ENCODE measurements at regions not wholly inside any gene's neighbourhood (a gene's known extent, or its start where the extent isn't known, plus 50 kb on each side); places are given as distances from the start of the nearest gene placed in this dataset.
"Not testable (repeated sequence)": the region's sequence is repeated elsewhere in the genome, so short reads cannot be mapped to it uniquely, and the experiment has no call there.

DNA sequence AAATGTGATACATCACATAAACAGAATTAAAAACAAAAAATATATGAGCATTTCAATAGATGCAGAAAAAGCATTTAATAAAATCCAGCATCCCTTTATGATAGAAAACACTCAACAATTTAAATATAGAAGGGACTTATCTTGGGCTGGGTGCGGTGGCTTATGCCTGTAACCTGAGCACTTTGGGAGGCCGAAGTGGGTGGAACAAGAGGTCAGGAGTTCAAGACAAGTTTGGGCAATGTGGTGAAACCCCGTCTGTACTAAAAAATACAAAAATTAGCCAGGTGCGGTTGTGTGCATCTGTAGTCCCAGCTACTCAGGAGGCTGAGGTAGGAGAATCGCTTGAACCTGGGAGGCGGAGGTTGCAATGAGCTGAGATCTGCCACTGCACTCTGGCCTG is 409.1 kb downstream of the ICE1 start:
- not testable (repeated sequence) for DNase-seq

DNA sequence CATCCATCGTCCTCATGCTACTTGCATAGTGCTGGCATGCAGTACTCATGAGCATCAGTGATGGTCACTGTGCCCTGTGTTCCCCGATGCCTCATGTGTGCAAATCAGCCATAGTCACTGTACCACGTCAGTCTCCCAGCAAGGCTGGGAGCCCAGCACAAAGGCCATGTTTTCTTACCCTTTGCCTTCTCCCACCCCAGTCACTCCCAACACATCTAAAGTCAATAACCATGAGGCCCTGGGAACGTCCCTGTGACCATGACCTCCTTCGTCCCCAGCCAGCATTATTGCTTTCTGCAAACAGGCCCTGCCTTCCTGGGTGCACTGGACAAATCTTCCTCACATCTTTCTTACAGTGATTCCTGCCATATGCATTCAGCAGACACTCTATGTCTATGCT is 406.1 kb downstream of the ICE1 start:
- no peak for DNase-seq

DNA sequence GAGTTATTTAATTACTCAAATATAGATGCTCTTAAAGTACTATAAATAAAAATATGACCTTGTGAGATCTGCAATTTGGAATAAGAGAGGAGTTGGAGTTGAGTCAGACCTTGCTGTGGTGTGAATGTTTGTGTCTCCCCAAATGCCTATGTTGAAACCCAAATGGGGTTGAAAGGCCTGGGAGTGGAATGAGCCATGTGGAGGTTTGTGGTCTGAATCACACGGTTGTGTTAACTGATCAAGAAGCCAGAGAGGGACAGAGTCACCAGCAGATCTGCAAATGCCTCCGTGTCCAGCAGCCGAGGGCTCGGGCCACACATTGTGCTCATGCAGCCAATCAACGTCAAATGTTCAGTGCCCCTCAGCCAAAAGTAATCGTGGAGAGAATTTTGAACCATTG is 404.4 kb downstream of the ICE1 start:
- DNase-seq: no peak

DNA sequence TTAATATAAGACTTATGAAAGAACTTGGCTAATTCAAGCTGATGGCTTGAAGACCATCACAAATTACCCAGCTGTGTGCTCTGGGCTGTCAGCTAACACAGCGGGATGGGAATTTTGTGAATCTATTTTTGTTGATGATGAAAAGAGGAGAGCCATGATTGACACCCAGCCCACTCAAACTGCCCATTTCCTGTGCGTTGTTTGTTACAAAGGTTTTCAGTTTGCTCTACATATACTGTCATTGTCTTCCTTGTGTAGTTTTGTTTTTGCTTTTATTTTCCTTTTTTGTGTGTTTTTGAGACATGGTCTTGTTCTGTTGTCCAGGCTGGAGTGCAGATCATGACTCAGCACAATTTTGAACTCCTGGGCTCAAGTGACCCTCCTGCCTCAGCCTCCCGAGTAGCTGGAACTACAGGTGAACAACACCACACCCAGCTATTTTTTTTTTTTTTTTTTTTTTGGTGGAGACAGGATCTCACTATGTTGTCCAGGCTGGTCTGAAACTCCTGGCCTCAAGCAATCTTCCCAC is 400.3 kb downstream of the ICE1 start:
- no peak for DNase-seq

DNA sequence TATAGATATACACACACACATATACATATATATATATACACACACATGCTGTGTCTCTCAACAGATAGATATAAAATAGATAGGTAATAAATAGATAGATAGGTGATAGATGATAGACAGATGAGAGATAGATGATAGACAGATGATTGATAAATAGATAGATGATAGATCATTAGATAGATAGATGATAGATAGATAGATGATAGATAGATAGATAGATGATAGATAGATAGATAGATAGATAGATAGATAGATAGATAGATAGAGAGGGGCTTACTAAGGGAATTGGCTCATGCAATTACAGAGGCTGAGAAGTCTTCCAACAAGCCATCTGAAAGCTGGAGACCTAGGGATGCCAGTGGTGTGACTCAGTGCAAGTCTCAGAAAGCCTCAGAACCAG is 394.5 kb downstream of the ICE1 start:
- DNase-seq: no peak

DNA sequence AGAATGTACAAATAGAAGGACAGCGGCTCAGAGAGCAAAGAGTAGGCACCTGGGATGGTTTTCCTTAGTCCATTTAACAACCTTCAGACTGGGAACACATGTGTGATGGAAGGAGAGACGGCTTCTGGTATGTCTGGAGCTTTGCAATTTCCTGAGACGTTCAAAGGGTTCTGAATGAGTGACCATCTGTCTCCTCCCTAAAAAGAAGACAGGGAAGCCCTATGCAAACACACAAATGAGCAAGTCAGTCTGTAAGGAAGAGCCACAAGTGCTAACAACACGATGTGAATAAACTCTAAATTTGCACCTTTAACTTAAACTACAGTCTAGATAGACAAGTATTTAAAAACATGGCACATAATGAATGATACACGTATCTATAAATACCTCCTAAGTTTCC is 391.0 kb downstream of the ICE1 start:
- DNase-seq: no peak

DNA sequence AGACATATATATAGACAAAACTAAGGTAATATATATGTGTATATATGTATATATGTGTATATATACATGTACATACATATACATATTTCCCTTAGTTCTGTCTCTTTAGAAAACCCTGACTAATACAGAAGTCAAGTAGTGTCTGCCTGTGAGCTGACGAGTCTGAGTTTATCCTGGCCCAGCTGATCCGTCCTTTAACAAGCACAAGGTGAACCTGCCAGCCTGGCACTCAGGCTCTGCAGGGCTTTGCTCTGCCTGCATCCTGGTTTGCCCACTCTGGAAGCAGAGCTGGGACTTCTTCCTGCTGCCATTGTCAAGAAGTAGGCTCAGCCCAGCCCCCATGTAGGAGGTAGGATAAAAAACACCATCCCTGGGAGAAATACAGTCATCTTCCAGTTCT is 388.0 kb downstream of the ICE1 start:
- DNase-seq: no peak

DNA sequence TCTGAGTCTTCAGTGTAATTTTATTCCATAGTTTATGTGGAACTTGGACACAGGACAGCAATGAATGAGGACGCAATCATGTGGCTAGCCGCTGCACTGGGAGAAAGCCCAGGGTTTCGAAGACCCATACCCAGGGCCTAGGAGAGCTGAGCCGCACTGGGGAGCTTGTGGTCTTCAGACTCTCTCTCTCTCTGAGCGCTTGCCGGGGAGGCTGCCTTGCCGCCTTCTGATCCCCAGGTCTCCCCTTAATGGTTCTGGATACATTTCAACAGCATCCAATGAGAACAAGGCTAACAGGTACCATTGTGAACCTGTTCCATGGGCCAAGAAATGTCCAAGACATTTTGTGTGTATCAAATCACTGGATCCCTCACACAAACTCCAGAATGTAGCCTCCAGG is 383.4 kb downstream of the ICE1 start:
- DNase-seq: no peak

DNA sequence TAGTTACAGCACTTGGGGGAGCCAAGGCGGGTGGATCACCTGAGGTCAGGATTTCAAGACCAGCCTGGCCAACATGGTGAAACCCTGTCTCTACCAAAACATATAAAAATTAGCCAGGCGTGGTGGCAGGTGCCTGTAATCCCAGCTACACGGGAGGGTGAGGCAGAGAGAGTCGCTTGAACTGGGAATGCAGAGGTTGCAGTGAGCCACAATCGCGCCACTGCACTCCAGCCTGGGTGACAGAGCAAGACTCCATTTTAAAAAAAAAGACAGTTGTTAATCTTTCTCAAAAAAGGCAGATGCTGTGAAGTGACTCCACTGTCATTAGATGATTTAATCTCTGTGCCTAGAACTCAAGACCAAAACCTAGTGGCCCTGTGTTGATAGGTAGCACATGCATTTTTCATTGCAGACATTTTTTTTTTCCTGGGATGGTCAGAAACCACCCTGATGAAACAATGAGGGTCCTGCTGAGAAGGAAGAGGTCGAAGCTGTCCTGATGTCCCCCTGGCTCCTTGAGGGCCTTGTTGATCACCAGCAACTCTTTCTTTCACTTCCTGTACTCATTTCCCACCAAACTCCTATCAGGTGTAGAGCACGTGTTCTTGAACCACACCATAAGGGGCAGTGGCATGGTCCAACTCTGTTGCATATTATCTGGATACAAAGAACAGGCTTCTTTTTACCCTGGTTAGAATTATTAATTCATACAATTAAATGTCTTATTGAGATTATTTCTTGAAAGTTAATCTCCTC is 382.2 kb downstream of the ICE1 start:
- DNase-seq: no peak

DNA sequence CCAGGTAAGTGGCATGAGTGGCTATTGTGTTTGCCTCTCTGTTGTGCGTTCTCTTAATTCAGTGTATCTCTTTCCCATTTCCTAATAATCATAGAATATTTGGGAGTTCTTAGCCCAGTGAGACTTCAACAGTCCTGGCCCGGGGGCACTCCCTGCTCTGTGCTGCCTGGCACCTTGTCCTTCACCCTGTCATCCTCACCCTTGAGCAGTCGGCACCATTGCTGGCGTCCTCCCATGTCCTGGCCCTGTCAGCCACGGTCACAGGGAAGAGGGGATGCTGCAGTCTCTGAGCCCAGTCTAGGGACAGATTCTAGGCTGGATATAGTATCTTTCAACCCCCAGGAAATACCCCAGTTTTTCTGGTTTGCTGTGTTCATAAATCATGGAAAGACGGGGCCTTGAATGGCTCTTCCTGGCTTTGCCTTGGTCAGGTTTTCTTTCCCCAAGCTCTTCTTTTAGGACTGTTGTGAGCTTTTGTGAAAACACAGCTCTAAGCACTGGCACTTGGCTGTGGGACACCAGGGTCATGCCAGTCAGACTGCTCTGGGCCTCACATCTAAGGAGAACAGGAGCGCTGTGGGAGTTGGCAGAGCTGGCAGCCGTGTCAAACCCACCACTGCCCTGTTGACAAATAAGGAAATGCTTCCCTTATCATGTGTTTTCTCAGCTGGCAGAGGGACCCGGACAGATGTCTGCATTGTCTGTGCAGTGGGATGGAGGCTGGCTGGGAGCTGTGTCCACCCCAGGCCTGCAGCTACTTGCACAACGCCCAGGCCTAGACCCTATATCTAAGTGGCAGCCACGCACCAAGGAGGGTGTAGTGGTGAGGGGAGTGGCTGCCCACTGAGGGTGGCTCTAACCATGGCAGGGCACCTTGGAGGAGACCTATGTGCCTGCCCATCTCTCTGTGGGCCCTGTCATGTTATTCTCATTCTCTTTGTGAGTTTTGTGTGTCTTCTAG is 378.6 kb downstream of the ICE1 start:
- no peak for DNase-seq

DNA sequence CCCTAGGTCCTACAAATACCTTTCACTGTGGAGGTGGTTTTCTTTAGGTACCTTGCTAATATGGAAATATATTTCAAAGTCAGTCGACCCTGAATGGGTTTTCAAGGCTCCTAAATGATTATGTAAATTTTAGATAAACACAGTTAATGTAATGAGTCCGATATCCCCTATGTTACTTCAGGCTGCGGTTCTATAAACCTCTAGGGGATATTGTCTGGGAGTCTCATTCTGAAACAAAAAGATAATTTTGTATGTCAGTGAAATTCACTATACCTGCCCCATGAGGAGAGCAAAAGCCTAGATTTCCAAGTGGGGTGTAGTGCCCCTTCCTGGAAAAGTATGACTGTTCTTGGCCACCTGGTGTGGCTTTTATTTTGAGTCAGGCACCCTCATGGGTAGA is 377.3 kb downstream of the ICE1 start:
- DNase-seq: no peak

DNA sequence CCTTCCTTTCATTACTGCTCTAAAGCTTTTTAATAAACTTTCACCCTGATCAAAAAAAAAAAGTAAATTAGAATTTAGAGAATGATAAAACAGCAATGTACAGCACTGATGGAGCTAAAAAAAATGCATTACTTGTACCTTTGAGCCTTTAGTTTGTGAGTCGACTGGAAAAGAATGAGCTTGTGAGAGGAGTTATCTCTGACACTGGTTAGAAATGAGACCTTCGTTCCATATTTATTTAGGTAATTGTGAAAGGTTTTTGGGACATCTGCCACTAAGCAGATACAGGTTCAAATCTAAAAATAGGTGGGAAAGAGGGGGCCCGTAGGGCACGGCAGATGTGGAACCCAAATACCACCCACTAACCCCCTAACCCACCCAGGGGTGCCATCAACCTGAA is 376.8 kb downstream of the ICE1 start:
- DNase-seq: no peak

DNA sequence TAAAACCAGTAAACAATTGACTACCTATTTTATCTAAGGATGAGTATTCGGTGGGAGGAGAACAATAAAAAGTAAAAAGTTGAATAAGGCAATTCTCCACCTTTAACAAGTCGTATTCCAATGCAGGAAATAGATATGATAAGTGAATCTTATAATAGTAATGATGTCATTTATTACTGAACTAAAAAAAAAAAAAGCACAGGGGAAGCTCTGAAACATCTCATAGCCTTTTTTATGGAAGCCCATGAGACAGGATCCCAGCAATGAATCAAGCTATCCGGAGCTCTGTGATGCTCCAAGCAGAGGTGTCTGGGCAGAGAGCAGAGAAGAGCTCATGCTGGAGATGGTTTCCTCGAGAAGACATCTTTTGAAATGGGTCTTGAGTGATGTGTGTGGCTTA is 376.0 kb downstream of the ICE1 start:
- no peak for DNase-seq

DNA sequence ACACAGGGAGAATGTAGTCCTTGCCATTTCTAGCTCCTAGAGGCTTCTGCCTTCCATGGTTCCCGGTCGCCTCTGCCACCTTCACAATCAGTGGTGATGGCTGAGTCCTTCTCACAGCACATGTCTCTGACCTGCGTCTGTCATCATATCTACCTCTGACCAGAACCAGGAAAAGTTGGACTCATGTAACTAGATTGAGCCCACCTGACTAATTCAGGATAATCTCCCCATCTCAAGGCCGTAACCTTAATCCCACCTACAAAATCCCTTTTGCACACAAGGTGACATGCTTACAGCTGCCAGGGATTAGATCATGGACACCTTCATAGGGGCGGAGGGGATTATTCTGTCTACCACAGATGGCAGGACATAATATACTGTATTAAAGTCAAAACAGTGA is 375.6 kb downstream of the ICE1 start:
- no peak for DNase-seq

DNA sequence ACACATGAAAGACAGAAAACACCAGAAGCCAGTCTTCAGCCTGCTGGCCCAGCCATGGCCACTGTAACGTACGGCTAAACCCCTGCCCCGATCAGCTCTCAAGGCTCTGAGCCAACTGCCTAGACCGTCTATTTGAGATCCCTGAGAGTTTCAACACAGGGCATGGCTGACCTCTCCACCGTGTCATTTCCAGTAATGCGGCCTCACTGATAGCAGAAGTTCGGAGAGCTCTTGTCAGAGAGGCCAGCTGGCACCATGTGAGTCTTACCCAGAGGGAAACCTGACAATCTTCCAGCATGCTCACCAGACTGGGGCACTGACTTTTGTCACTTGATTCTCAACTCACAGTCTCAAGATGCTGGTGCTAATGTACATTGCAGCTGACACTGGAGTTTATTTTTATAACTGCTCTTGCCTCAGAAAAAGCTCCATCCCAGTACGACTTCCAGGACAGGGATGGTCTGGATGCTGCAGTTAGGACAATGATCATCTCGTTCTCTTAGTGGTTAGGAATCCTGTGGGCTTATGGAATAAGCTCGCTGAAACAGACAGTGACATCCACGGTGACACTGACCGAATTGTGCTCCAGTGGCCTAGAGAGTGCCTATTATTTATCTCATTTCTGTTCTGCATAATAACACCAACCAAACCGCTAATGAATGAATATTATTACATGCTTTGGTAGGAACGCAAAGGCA is 372.7 kb downstream of the ICE1 start:
- no peak for DNase-seq

DNA sequence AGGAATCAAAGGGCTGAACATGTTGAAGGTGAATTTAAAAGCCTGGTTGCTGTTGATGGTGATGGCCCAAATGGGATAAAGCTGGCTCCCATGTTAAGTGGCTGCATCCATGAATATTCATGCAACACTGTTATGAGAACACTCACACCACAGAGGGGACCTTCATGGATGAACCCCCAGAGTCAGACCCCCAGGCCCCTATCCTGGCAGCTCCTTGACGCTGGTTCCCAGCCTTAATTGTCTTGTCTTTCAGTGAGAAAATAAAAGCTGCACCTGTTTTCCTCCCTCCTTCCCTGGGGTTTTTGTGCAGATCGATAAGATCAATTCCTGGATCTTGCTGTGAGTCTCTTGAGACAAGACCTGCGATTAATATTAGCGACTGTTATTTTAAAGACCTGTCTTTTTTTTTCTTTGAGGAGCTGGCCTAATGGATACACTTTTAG is 371.7 kb downstream of the ICE1 start:
- no peak for DNase-seq

DNA sequence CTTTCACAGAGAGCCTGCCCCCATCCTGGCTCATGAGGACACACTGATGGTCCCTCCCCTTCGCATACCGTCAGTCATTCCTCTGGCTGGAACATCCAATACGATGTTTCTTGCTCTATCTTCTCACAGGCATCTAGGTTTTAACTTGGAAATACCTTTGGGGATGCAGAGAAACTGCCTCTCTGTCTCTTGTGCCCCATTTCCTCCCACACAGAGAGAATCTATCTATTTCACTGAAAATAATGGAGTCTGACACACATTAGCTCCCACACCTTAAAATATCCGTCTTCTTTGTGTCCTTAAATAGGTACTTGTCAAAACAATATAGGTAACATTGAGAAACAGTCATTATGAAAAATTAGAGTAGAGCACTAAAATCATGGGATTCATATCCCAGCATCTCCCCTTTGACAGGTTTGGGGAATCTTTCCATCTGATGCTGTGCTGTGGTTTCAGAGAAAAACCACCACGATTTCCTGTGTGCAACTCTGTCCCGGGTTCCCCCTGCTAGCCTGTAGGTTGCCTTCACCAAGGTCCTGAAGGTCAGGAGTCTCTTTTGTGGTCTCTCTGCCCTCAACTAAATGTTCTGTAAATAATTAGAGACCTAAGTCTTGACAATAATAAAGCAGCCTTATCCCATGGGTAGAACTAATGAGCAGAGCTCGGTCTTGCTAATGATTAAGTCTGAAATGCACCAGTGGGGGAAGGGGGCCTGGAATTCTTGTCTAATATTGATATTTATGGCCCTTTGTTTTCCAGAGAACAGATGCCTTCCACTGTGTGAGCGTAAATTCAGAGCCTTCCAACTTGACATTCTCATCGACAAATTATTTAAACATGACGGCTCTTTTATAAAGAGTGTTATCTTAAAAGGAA is 371.0 kb downstream of the ICE1 start:
- DNase-seq: no peak

DNA sequence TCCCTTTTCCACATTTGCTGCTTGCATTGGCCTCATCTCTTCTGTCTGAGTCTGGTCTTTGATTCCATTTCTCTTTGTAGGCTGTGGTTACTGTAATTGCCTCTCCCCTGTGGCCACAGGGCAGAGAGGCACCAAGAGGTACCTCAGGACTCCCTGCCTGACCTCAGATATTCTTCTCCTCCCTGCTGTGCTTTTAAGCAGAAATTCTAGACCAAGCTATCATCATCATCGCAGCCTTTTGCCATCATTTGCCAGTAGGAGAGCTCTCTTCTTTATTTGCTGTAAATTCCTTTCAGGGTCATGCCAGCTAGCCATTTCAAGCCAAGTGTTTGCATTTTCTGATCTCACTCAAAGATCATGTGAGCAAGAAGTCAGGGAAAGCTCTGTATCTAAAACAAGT is 369.6 kb downstream of the ICE1 start:
- no peak for DNase-seq

DNA sequence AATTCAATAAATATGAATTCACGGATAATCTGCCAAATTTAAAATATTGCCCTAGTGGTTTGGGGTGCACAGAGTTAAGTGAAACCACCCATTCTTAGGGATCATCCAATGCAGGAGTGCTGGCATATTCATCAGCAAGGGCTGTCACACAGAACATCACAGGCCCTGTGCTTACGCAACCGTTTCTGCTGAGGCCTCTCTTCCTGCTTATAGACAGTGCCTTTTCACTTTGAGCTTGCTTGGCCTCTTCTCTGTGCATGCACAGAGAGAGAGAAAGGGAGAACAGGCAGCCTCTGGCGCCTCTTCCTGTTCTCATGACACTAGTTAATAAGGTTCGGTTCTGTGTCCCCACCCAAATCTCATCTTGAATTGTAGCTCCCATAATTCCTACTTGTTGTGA is 366.3 kb downstream of the ICE1 start:
- DNase-seq: no peak

DNA sequence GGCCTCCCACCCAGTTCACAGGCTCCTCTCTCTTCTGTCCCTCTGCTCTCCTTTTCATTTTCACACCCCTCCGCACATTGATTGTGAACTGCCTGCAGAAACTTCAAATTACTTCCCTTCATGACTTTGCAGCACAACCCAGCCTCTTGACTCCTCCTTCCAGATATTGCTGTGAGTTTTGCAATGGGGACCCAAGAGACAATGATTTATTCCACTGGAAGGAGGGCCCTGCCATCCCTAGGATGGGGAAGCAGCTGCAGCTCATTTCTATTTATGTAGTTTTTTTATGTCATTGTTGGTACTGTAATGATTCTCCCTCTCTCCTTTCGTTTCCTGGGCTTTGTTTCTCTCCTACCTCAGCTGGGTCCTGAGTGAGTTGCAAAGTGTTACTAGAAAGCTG is 364.9 kb downstream of the ICE1 start:
- no peak for DNase-seq

DNA sequence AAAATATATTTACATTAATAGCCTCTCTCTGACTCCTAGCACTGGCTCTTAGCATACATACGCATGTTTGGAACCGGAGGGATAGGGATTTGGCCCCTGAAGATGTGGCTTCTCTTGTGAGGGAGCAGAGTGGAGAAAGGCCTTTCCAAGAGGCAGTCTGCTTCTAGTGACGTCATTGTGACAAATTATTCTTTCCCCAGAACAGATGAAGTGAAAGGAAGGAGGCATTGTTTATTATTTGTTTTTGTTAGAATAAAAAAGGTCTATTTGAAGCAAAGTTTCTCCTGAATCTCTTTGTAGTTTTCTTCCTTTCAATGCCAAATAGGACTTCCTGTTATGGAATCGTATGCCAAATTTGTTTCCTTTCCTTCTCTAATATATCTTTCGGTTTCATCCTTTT is 361.6 kb downstream of the ICE1 start:
- DNase-seq: no peak

DNA sequence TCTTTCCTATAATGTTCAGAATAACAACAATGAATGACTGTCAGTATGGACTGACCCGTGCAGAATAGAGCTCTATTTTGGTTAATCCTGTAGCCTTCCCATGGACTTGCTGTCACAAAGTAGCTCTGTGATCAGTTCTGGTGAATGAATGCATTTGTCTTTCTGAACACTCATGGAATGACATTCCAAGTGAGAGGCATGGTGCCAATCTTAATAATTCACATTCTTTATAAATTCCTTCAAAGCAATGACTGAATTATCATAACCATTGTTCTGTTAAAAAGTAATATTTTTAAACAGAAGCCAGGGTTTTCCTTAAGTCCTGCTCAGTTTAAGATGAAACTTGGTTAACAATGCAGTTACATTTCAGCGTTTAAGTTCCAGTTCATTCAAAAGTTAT is 360.5 kb downstream of the ICE1 start:
- DNase-seq: no peak

Measured in NCI-H1092 (cell line).